Activated B cell treated with CpG ODN at 0.5 μM for 24 hours (primary cell): ENCODE measurements at regions not wholly inside any gene's neighbourhood (a gene's known extent, or its start where the extent isn't known, plus 50 kb on each side); places are given as distances from the start of the nearest gene placed in this dataset.

Experiments
- ATAC-seq: fragments of 200-7000 bp; cut with Tn5 transposase; one replicate; pipeline ENCODE4 v1.10.0; 2021; ENCODE audit warnings: low read depth, mild to moderate bottlenecking, moderate library complexity
- CTCF ChIA-PET: fragments of 350-600 bp; sonication (Branson Sonifier 250); formaldehyde crosslinking; loops from one replicate; lab custom pipeline; 2021; ENCODE audit warnings: antibody characterized with exemption; lab: Charles Lee
- POLR2A ChIA-PET: fragments of 350-600 bp; sonication (Branson Sonifier 250); formaldehyde crosslinking; loops from one replicate; lab custom pipeline; 2021; ENCODE audit warnings: antibody characterized with exemption; lab: Charles Lee
- DNase-seq: peaks from one replicate; pipeline ENCODE4 v3.0.0; 2022
- H3K27ac Mint-ChIP-seq: one replicate; pipeline ENCODE4 v1.8.0; 2020; ENCODE audit warnings: mixed read lengths
- H3K27me3 Mint-ChIP-seq: one replicate; pipeline ENCODE4 v1.8.0; 2021; ENCODE audit warnings: mixed read lengths
- H3K36me3 Mint-ChIP-seq: one replicate; pipeline ENCODE4 v1.8.0; 2021; ENCODE audit warnings: low read depth, mixed read lengths
- H3K4me1 Mint-ChIP-seq: one replicate; pipeline ENCODE4 v1.8.0; 2021; ENCODE audit warnings: mixed read lengths
- H3K4me3 Mint-ChIP-seq: one replicate; pipeline ENCODE4 v1.8.0; 2020; ENCODE audit warnings: mild to moderate bottlenecking, mixed read lengths
- H3K9me3 Mint-ChIP-seq: one replicate; pipeline ENCODE4 v1.8.0; 2020; ENCODE audit warnings: mixed read lengths
- intact Hi-C: fragments of 100-400 bp; cut with micrococcal nuclease; formaldehyde crosslinking; loops from one replicate; pipeline ENCODE4 v1.15.1; 2024
- TF ChIP-seq, protein P1 (sequence below): fragments of 200-600 bp; IDR thresholded peaks from one replicate; pipeline ENCODE4 v1.8.0; 2022; ENCODE audit warnings: antibody characterized with exemption, mild to moderate bottlenecking

- Mint-ChIP-seq H3K4me3 (no peak overlapping the region), H3K27me3 (peaks cover 7% of the 10 kb centered on the region), H3K4me1 (no peaks in the 10 kb centered on the region), H3K36me3 (no peaks in the 10 kb centered on the region), H3K9me3 (no peaks in the 10 kb centered on the region), H3K27ac (no peak overlapping the region)
- CTCF ChIA-PET, result no interaction called here
- POLR2A ChIA-PET, result no interaction called here
- no peak for DNase-seq
- TF ChIP-seq, protein P1, sequence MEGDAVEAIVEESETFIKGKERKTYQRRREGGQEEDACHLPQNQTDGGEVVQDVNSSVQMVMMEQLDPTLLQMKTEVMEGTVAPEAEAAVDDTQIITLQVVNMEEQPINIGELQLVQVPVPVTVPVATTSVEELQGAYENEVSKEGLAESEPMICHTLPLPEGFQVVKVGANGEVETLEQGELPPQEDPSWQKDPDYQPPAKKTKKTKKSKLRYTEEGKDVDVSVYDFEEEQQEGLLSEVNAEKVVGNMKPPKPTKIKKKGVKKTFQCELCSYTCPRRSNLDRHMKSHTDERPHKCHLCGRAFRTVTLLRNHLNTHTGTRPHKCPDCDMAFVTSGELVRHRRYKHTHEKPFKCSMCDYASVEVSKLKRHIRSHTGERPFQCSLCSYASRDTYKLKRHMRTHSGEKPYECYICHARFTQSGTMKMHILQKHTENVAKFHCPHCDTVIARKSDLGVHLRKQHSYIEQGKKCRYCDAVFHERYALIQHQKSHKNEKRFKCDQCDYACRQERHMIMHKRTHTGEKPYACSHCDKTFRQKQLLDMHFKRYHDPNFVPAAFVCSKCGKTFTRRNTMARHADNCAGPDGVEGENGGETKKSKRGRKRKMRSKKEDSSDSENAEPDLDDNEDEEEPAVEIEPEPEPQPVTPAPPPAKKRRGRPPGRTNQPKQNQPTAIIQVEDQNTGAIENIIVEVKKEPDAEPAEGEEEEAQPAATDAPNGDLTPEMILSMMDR, result no peak
- intact Hi-C loops, result no loop called here
- no peak for ATAC-seq
Observed at GRCh38 chr12:91333966-91334365, 151.3 kb upstream of the DCN start.

DNA sequence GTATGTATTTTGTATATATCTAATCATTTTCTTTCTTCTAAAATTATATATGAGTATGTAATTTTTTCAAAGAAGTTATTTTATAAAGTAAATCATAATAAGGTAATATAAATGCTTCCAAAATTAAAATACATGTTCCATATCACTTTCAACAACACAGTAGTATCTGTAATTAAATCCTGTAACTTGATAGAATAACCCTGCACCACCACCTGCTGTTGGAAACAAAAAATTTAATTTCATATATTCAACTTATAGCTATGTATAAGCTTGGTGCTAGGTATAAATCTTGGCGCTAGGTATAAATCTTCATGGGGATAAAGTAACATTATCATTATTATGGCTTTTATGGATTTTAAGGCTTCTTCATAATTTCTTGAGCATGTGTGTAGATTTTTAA lies 149.7 kb upstream of the DCN start:
- Mint-ChIP-seq H3K36me3 (no peaks in the 10 kb centered on the region), H3K9me3 (no peaks in the 10 kb centered on the region), H3K4me1 (no peaks in the 10 kb centered on the region), H3K4me3 (no peak overlapping the region), H3K27ac (no peak overlapping the region), H3K27me3 (peaks cover 7% of the 10 kb centered on the region)
- no peak for DNase-seq
- no peak for ATAC-seq
- ChIA-PET POLR2A (no interaction called here), CTCF (no interaction called here)
- TF ChIP-seq, protein P1, result no peak
- intact Hi-C loops, result no loop called here

- Mint-ChIP-seq H3K27me3 (peaks cover 7% of the 10 kb centered on the region), H3K36me3 (no peaks in the 10 kb centered on the region), H3K4me1 (no peaks in the 10 kb centered on the region), H3K9me3 (no peaks in the 10 kb centered on the region), H3K27ac (no peak overlapping the region), H3K4me3 (no peak overlapping the region)
- ChIA-PET CTCF (interaction anchor here (0.6 to 1.0 kb wide), 3 partner anchors 10 to 370 kb away, joined by 3 to 6 read pairs (median 4); no protein-coding TSS in a partner anchor), POLR2A (no interaction called here)
- TF ChIP-seq, protein P1, result no peak
- ATAC-seq (no peak), DNase-seq (no peak)
- intact Hi-C loops, result no loop called here
Observed at GRCh38 chr12:91331371-91331770, 148.8 kb upstream of the DCN start.

GRCh38 chr12:91328451-91328850 lies 145.8 kb upstream of the DCN start:
- H3K4me3 Mint-ChIP-seq, result no peak overlapping the region
- intact Hi-C loops, result no loop called here
- POLR2A ChIA-PET, result no interaction called here
- H3K4me1 Mint-ChIP-seq, result no peaks in the 10 kb centered on the region
- CTCF ChIA-PET, result interaction anchor here (0.9 to 2.5 kb wide), 2 partner anchors 9 to 152 kb away, joined by 3 to 9 read pairs; no protein-coding TSS in a partner anchor
- no peak overlapping the region for H3K27ac Mint-ChIP-seq
- peaks cover 3% of the 10 kb centered on the region for H3K27me3 Mint-ChIP-seq
- no peaks in the 10 kb centered on the region for H3K36me3 Mint-ChIP-seq
- H3K9me3 Mint-ChIP-seq, result no peaks in the 10 kb centered on the region
- TF ChIP-seq, protein P1, result no peak
- DNase-seq (no peak), ATAC-seq (no peak)

DNA sequence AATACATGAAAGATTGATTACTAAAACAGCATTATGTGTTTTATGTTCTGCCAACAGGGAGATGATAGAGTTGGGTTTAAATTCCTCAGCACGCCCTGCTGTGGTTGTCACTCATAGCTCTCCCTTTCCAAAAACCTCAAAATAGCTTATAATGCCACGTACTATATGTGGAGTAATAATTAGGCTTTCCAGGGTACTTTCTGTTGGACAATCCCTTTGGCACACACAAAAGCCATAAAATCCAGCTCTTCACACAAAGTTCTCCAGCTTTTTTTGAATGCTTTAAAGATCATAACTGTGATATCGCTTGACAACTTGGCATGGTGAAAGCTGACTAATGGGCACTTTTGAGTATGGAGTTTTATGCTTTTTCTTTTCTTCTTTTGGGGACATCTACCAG lies 145.3 kb upstream of the DCN start:
- DNase-seq, result no peak
- no peak overlapping the region for H3K4me3 Mint-ChIP-seq
- H3K27me3 Mint-ChIP-seq, result peaks cover 2% of the 10 kb centered on the region
- H3K9me3 Mint-ChIP-seq, result no peaks in the 10 kb centered on the region
- POLR2A ChIA-PET, result no interaction called here
- no peaks in the 10 kb centered on the region for H3K4me1 Mint-ChIP-seq
- no peak overlapping the region for H3K27ac Mint-ChIP-seq
- no peak for ATAC-seq
- intact Hi-C loops, result no loop called here
- CTCF ChIA-PET, result interaction anchor here (0.9 to 2.5 kb wide), 2 partner anchors 9 to 151 kb away, joined by 3 to 9 read pairs; no protein-coding TSS in a partner anchor
- TF ChIP-seq, protein P1, result no peak
- H3K36me3 Mint-ChIP-seq, result no peaks in the 10 kb centered on the region
